ENCODE measurements at regions not wholly inside any gene's neighbourhood (a gene's known extent, or its start where the extent isn't known, plus 50 kb on each side); places are given as distances from the start of the nearest gene placed in this dataset.

DNA sequence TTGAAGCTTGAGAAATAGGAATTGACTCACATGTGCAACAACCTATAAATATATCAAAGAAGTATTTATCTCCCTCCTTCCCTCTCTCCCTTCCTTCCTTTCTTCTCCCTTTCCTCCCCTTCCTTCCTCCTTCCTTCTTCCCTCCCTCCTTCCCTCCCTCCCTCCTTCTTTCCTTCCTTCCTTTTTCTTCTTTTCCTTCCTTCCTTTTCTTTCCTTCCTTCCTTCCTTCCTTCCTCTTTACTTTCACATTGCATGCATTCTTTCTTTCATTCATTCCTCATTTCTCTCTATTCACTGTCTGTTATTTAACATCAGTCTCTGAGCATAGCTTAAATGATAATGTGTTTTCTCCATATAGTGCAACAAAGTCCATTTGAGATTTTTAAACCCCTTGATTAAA, 214.2 kb downstream of the CHRM3 start:
- TF ChIP-seq, protein P1, sequence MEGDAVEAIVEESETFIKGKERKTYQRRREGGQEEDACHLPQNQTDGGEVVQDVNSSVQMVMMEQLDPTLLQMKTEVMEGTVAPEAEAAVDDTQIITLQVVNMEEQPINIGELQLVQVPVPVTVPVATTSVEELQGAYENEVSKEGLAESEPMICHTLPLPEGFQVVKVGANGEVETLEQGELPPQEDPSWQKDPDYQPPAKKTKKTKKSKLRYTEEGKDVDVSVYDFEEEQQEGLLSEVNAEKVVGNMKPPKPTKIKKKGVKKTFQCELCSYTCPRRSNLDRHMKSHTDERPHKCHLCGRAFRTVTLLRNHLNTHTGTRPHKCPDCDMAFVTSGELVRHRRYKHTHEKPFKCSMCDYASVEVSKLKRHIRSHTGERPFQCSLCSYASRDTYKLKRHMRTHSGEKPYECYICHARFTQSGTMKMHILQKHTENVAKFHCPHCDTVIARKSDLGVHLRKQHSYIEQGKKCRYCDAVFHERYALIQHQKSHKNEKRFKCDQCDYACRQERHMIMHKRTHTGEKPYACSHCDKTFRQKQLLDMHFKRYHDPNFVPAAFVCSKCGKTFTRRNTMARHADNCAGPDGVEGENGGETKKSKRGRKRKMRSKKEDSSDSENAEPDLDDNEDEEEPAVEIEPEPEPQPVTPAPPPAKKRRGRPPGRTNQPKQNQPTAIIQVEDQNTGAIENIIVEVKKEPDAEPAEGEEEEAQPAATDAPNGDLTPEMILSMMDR (IDR thresholded peaks at IDR 0.05), result no peak
- TF ChIP-seq POLR2A (IDR thresholded peaks at IDR 0.05) (no peak), POLR2AphosphoS5 (IDR thresholded peaks at IDR 0.05; ENCODE audit: insufficient read depth in 1 of 2, low read depth in 1 of 2) (no peak)

Data from vagina (tissue), 2 donors.